H9 (cell line): ENCODE measurements at regions not wholly inside any gene's neighbourhood (a gene's known extent, or its start where the extent isn't known, plus 50 kb on each side); places are given as distances from the start of the nearest gene placed in this dataset.

ENCODE experiments used
- DNase-seq: peaks from one replicate; pipeline ENCODE4 v3.0.0-alpha.2; 2017
- H2AFZ ChIP-seq: one replicate; pipeline ENCODE4 v1.6.1; 2013; ENCODE audit warnings: mild to moderate bottlenecking, low read length, control low read depth, moderate library complexity
- H2AK5ac ChIP-seq: 2 replicates; pipeline ENCODE4 v1.6.1; 2013; ENCODE audit warnings: low read length, control low read depth, mixed read lengths; ENCODE audit not compliant: insufficient read length
- H2BK120ac ChIP-seq: one replicate; pipeline ENCODE4 v1.6.1; 2013; ENCODE audit warnings: low read depth, mild to moderate bottlenecking, low read length, control low read depth, inconsistent platforms; ENCODE audit not compliant: poor library complexity, severe bottlenecking
- H2BK12ac ChIP-seq: 2 replicates; pipeline ENCODE4 v1.6.1; 2013; ENCODE audit warnings: low read length, control low read depth, mixed read lengths, low read depth; ENCODE audit not compliant: insufficient read length
- H2BK15ac ChIP-seq: 2 replicates; pipeline ENCODE4 v1.6.1; 2013; ENCODE audit warnings: low read depth, low read length, control low read depth
- H2BK20ac ChIP-seq: one replicate; pipeline ENCODE4 v1.6.1; 2013; ENCODE audit warnings: low read depth, mild to moderate bottlenecking, low read length, control low read depth, inconsistent platforms; ENCODE audit not compliant: poor library complexity, severe bottlenecking
- H2BK5ac ChIP-seq: 2 replicates; pipeline ENCODE4 v1.6.1; 2013; ENCODE audit warnings: low read length, control low read depth, mixed read lengths; ENCODE audit not compliant: insufficient read length
- H3K14ac ChIP-seq: 2 replicates; pipeline ENCODE4 v1.6.1; 2013; ENCODE audit warnings: low read length, control low read depth; ENCODE audit not compliant: insufficient read depth
- H3K18ac ChIP-seq: 2 replicates; pipeline ENCODE4 v1.6.1; 2013; ENCODE audit warnings: low read depth, mild to moderate bottlenecking, mixed read lengths, low read length, control low read depth; ENCODE audit not compliant: insufficient read length
- H3K23ac ChIP-seq: 2 replicates; pipeline ENCODE4 v1.6.1; 2013; ENCODE audit warnings: low read length, control low read depth, mixed read lengths, low read depth; ENCODE audit not compliant: insufficient read length
- H3K23me2 ChIP-seq: 2 replicates; pipeline ENCODE4 v1.6.1; 2013; ENCODE audit warnings: low read depth, mild to moderate bottlenecking, mixed read lengths, low read length, control low read depth; ENCODE audit not compliant: insufficient read length, poor library complexity, severe bottlenecking
- H3K27ac ChIP-seq: 2 replicates; pipeline ENCODE4 v1.5.1; 2013; ENCODE audit warnings: low read length, control low read depth, mixed read lengths, low read depth; ENCODE audit not compliant: insufficient read length
- H3K27me3 ChIP-seq: 2 replicates; pipeline ENCODE4 v1.6.1; 2013; ENCODE audit warnings: low read length, control low read depth, inconsistent platforms; ENCODE audit not compliant: insufficient read depth
- H3K4ac ChIP-seq: 2 replicates; pipeline ENCODE4 v1.6.1; 2013; ENCODE audit warnings: low read depth, mild to moderate bottlenecking, control low read depth, inconsistent platforms, low read length, moderate library complexity
- H3K4me1 ChIP-seq: 2 replicates; pipeline ENCODE4 v1.6.1; 2013; ENCODE audit warnings: low read length, control low read depth, inconsistent platforms; ENCODE audit not compliant: insufficient read depth
- H3K4me2 ChIP-seq: 2 replicates; pipeline ENCODE4 v1.6.1; 2013; ENCODE audit warnings: low read length, control low read depth, mixed read lengths; ENCODE audit not compliant: insufficient read length, insufficient read depth
- H3K56ac ChIP-seq: 2 replicates; pipeline ENCODE4 v1.6.1; 2013; ENCODE audit warnings: low read depth, mild to moderate bottlenecking, mixed read lengths, low read length, control low read depth; ENCODE audit not compliant: insufficient read length
- H3K79me1 ChIP-seq: 2 replicates; pipeline ENCODE4 v1.6.1; 2013; ENCODE audit warnings: low read depth, mild to moderate bottlenecking, moderate library complexity, low read length, control low read depth, inconsistent platforms; ENCODE audit not compliant: insufficient read depth, poor library complexity, severe bottlenecking
- H3K79me2 ChIP-seq: 2 replicates; pipeline ENCODE4 v1.6.1; 2013; ENCODE audit warnings: low read length, control low read depth, inconsistent platforms; ENCODE audit not compliant: insufficient read depth
- H3K9ac ChIP-seq: 2 replicates; pipeline ENCODE4 v1.6.1; 2013; ENCODE audit warnings: low read length, control low read depth, mixed read lengths; ENCODE audit not compliant: insufficient read length; ENCODE audit errors: extremely low read depth
- H3K9me3 ChIP-seq: one replicate; pipeline ENCODE4 v1.6.1; 2013; ENCODE audit warnings: low read depth, low read length, inconsistent platforms; ENCODE audit not compliant: control insufficient read depth
- H3T11ph ChIP-seq: one replicate; pipeline ENCODE4 v1.6.1; 2013; ENCODE audit warnings: mild to moderate bottlenecking, low read length, control low read depth, inconsistent platforms
- H4K20me1 ChIP-seq: one replicate; pipeline ENCODE4 v1.6.1; 2013; ENCODE audit not compliant: control insufficient read depth, insufficient read length, insufficient read depth
- H4K5ac ChIP-seq: 2 replicates; pipeline ENCODE4 v1.6.1; 2013; ENCODE audit warnings: low read depth, mild to moderate bottlenecking, mixed read lengths, low read length, control low read depth; ENCODE audit not compliant: insufficient read length
- H4K8ac ChIP-seq: replicated peaks from 2 replicates; pipeline ENCODE4 v1.6.1; 2013; ENCODE audit warnings: low read length, control low read depth, mixed read lengths, low read depth; ENCODE audit not compliant: insufficient read length
- H4K91ac ChIP-seq: 2 replicates; pipeline ENCODE4 v1.6.1; 2013; ENCODE audit warnings: low read depth, mild to moderate bottlenecking, moderate library complexity, mixed read lengths, low read length, control low read depth; ENCODE audit not compliant: insufficient read length
- H3K27ac Mint-ChIP-seq, 3 experiments: 2 replicates in 2 of 3; 3 replicates in 1 of 3; pipeline ENCODE4 v1.8.0; 2020 to 2021; ENCODE audit warnings: mixed read lengths in 3 of 3, mild to moderate bottlenecking in 1 of 3, moderate library complexity in 1 of 3
- H3K27me3 Mint-ChIP-seq: 2 replicates; pipeline ENCODE4 v1.8.0; 2021; ENCODE audit warnings: low read depth, mild to moderate bottlenecking, moderate library complexity, mixed read lengths
- H3K36me3 Mint-ChIP-seq, 3 experiments: 2 replicates in 2 of 3; 3 replicates in 1 of 3; pipeline ENCODE4 v1.8.0; 2020 to 2021; ENCODE audit warnings: low read depth in 3 of 3, mixed read lengths in 3 of 3; ENCODE audit not compliant: insufficient read depth in 1 of 3
- H3K4me1 Mint-ChIP-seq, 2 experiments: 2 replicates each; pipeline ENCODE4 v1.8.0; 2020; ENCODE audit warnings: mixed read lengths in 2 of 2
- H3K4me3 Mint-ChIP-seq, 2 experiments: 2 replicates in 1 of 2; 3 replicates in 1 of 2; pipeline ENCODE4 v1.8.0; 2020 to 2021; ENCODE audit warnings: mild to moderate bottlenecking in 2 of 2, mixed read lengths in 2 of 2, moderate library complexity in 1 of 2
- H3K9me3 Mint-ChIP-seq, 2 experiments: 2 replicates in 1 of 2; 3 replicates in 1 of 2; pipeline ENCODE4 v1.8.0; 2020; ENCODE audit warnings: mild to moderate bottlenecking in 2 of 2, mixed read lengths in 2 of 2, moderate library complexity in 1 of 2
- WGBS: extraction: QIAGEN DNeasy Blood & Tissue Kit; methylation state at CpG from one replicate; pipeline ENCODE4 v1.1.7; 2013; ENCODE audit warnings: missing lambda C conversion rate, low lambda C conversion rate, mixed read lengths; ENCODE audit not compliant: insufficient read length; ENCODE audit errors: extremely low coverage; 5-methylcytosine and 5-hydroxymethylcytosine counted together
- TF ChIP-seq, protein P1 (sequence below): fragments of 200-600 bp; sonication (generic); conservative IDR thresholded peaks from 3 replicates; pipeline ENCODE4 v1.8.0; 2021; ENCODE audit warnings: antibody characterized with exemption, mild to moderate bottlenecking

DNA sequence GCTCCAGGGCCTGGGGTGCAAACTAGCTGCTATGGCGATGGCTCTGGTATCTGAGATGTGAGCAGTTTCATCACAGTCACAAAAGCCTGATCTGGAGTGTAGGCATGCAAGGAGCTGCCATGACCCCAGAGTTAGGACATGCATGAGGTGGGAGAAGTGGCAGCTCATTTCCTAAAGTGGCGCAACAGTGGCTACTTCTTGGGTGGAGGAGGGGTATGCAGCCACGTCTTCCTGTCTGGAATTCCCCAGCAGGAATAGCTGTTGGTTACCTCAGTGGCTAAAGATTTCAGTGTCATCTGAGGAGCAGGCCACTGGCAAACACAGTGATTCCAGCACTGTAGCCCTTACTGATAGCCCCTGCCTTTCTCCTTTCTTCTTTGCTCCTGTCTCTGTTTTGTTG is 1382.5 kb downstream of the C4orf33 start:
- H2AK5ac ChIP-seq: no peak overlapping the region
- no peak overlapping the region for H3K18ac ChIP-seq
- no peak overlapping the region for H4K8ac ChIP-seq
- H3K4me3 Mint-ChIP-seq: no peak overlapping the region
- H3K4me1 Mint-ChIP-seq: no peaks in the 10 kb centered on the region
- H3K4me2 ChIP-seq: no peak overlapping the region
- H2BK15ac ChIP-seq: no peak overlapping the region
- H3K4me1 ChIP-seq: no peaks in the 10 kb centered on the region
- H3K14ac ChIP-seq: no peak overlapping the region; the same call in 1 of the 2 replicates
- no peak overlapping the region for H3T11ph ChIP-seq
- H3K79me1 ChIP-seq: no peaks in the 10 kb centered on the region
- H3K79me2 ChIP-seq: no peaks in the 10 kb centered on the region
- H4K91ac ChIP-seq: no peak overlapping the region
- H4K5ac ChIP-seq: no peak overlapping the region
- H3K9me3 ChIP-seq: no peaks in the 10 kb centered on the region
- no peak overlapping the region for H3K9ac ChIP-seq
- no peaks in the 10 kb centered on the region for H3K23me2 ChIP-seq
- no peaks in the 10 kb centered on the region for H3K27me3 ChIP-seq
- DNase-seq: no peak
- no peak overlapping the region for H2BK5ac ChIP-seq
- H2AFZ ChIP-seq: no peak overlapping the region
- no peak overlapping the region for H3K56ac ChIP-seq
- TF ChIP-seq, protein P1, sequence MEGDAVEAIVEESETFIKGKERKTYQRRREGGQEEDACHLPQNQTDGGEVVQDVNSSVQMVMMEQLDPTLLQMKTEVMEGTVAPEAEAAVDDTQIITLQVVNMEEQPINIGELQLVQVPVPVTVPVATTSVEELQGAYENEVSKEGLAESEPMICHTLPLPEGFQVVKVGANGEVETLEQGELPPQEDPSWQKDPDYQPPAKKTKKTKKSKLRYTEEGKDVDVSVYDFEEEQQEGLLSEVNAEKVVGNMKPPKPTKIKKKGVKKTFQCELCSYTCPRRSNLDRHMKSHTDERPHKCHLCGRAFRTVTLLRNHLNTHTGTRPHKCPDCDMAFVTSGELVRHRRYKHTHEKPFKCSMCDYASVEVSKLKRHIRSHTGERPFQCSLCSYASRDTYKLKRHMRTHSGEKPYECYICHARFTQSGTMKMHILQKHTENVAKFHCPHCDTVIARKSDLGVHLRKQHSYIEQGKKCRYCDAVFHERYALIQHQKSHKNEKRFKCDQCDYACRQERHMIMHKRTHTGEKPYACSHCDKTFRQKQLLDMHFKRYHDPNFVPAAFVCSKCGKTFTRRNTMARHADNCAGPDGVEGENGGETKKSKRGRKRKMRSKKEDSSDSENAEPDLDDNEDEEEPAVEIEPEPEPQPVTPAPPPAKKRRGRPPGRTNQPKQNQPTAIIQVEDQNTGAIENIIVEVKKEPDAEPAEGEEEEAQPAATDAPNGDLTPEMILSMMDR: no peak
- no peaks in the 10 kb centered on the region; a peak in 2 of 7 replicates for H3K36me3 Mint-ChIP-seq
- no peak overlapping the region for H2BK120ac ChIP-seq
- H4K20me1 ChIP-seq: no peaks in the 10 kb centered on the region
- H3K9me3 Mint-ChIP-seq: no peaks in the 10 kb centered on the region
- H3K27me3 Mint-ChIP-seq: no peaks in the 10 kb centered on the region
- no peak overlapping the region for H2BK20ac ChIP-seq
- peak overlapping the region in 2 of 3 experiments; percentile 7 to 24; a peak in 3 of 7 replicates for H3K27ac Mint-ChIP-seq
- no peak overlapping the region for H3K23ac ChIP-seq
- no peak overlapping the region for H2BK12ac ChIP-seq
- H3K4ac ChIP-seq: no peak overlapping the region
- WGBS: no CpG with 5 or more reads among the region's 3 CpGs
- no peak overlapping the region for H3K27ac ChIP-seq
